ENCODE measurements at regions not wholly inside any gene's neighbourhood (a gene's known extent, or its start where the extent isn't known, plus 50 kb on each side); places are given as distances from the start of the nearest gene placed in this dataset.

- Histone ChIP-seq H3K27ac (no peak overlapping the region), H3K4me3 (no peak overlapping the region), H3K36me3 (no peaks in the 10 kb centered on the region), H3K27me3 (no peaks in the 10 kb centered on the region), H3K9me3 (no peaks in the 10 kb centered on the region), H3K4me1 (peaks cover 0 to 9% of the 10 kb centered on the region in 2 donors)
- intact Hi-C loops (cut with DNase I; ENCODE audit: low total_unique reads): no loop called here
- DNase-seq (no peak), ATAC-seq (no peak)
- in situ Hi-C loops (cut with MboI; ENCODE audit: low sequenced_read_pairs in 4 of 4): no loop called here
- TF ChIP-seq POLR2A (IDR thresholded peaks at IDR 0.05) (no peak), CTCF (IDR thresholded peaks at IDR 0.05 in 4 of 5, conservative IDR thresholded peaks at IDR 0.05 in 1 of 5) (no peak)
These were observed 364.8 kb upstream of the PROK2 start for GRCh38 chr3:72149645-72150300.

- no peaks in the 10 kb centered on the region for H3K9me3 ChIP-seq
- intact Hi-C loops (cut with DNase I; ENCODE audit: low total_unique reads) (no loop called here), in situ Hi-C loops (cut with MboI; ENCODE audit: low sequenced_read_pairs in 4 of 4) (no loop called here)
- no peaks in the 10 kb centered on the region for H3K36me3 ChIP-seq
- no peak overlapping the region for H3K27ac ChIP-seq
- no peaks in the 10 kb centered on the region for H3K27me3 ChIP-seq
- ATAC-seq (no peak), DNase-seq (no peak)
- peaks cover 0 to 3% of the 10 kb centered on the region in 2 donors for H3K4me1 ChIP-seq
- no peak for TF ChIP-seq CTCF (IDR thresholded peaks at IDR 0.05 in 4 of 5, conservative IDR thresholded peaks at IDR 0.05 in 1 of 5)
- H3K4me3 ChIP-seq: no peak overlapping the region
These were observed 362.7 kb upstream of the PROK2 start for GRCh38 chr3:72147600-72147999.

- intact Hi-C loops (cut with DNase I; ENCODE audit: low total_unique reads) (no loop called here), in situ Hi-C loops (cut with MboI; ENCODE audit: low sequenced_read_pairs in 4 of 4) (no loop called here)
- Histone ChIP-seq H3K4me3 (no peak overlapping the region), H3K27me3 (no peaks in the 10 kb centered on the region), H3K36me3 (no peaks in the 10 kb centered on the region), H3K27ac (no peak overlapping the region), H3K9me3 (no peaks in the 10 kb centered on the region), H3K4me1 (no peaks in the 10 kb centered on the region)
- TF ChIP-seq CTCF (IDR thresholded peaks at IDR 0.05 in 4 of 5, conservative IDR thresholded peaks at IDR 0.05 in 1 of 5) (no peak), POLR2A (IDR thresholded peaks at IDR 0.05) (no peak)
- ATAC-seq: no peak
- DNase-seq: no peak
These were observed 360.8 kb upstream of the PROK2 start for GRCh38 chr3:72145506-72146380.

GRCh38 chr3:72144773-72145505 is 360.0 kb upstream of the PROK2 start:
- no peaks in the 10 kb centered on the region for H3K27me3 ChIP-seq
- H3K36me3 ChIP-seq: no peaks in the 10 kb centered on the region
- intact Hi-C loops (cut with DNase I; ENCODE audit: low total_unique reads) (no loop called here), in situ Hi-C loops (cut with MboI; ENCODE audit: low sequenced_read_pairs in 4 of 4) (no loop called here)
- H3K9me3 ChIP-seq: no peaks in the 10 kb centered on the region
- no peak for DNase-seq
- ATAC-seq: no peak
- H3K27ac ChIP-seq: no peak overlapping the region
- TF ChIP-seq CTCF (IDR thresholded peaks at IDR 0.05 in 4 of 5, conservative IDR thresholded peaks at IDR 0.05 in 1 of 5) (no peak), POLR2A (IDR thresholded peaks at IDR 0.05) (no peak)
- no peak overlapping the region for H3K4me3 ChIP-seq
- no peaks in the 10 kb centered on the region for H3K4me1 ChIP-seq

Data from gastrocnemius medialis (tissue), 4 donors.